IPS-18a (cell line): ENCODE measurements at regions not wholly inside any gene's neighbourhood (a gene's known extent, or its start where the extent isn't known, plus 50 kb on each side); places are given as distances from the start of the nearest gene placed in this dataset.
"Not testable (repeated sequence)": the region's sequence is repeated elsewhere in the genome, so short reads cannot be mapped to it uniquely, and the experiment has no call there.

Experiments
- H3K27ac ChIP-seq: one replicate; pipeline ENCODE4 v1.5.1; 2013; ENCODE audit warnings: low read length
- H3K27me3 ChIP-seq: one replicate; pipeline ENCODE4 v1.6.1; 2013; ENCODE audit warnings: mild to moderate bottlenecking, low read length; ENCODE audit not compliant: control insufficient read depth, insufficient read depth
- H3K36me3 ChIP-seq: one replicate; pipeline ENCODE4 v1.6.1; 2013; ENCODE audit warnings: low read depth, low read length; ENCODE audit not compliant: control insufficient read depth
- H3K4me1 ChIP-seq: one replicate; pipeline ENCODE4 v1.6.1; 2013; ENCODE audit warnings: low read depth, low read length; ENCODE audit not compliant: control insufficient read depth
- H3K4me3 ChIP-seq: one replicate; pipeline ENCODE4 v1.5.1; 2013; ENCODE audit warnings: low read length
- H3K9ac ChIP-seq: one replicate; pipeline ENCODE4 v1.6.1; 2013; ENCODE audit warnings: mild to moderate bottlenecking, low read length, moderate library complexity
- H3K9me3 ChIP-seq: one replicate; pipeline ENCODE4 v1.6.1; 2013; ENCODE audit warnings: low read depth, low read length; ENCODE audit not compliant: control insufficient read depth

GRCh38 chr10:42351745-42352144, 286.6 kb downstream of the ZNF33B start:
- H3K9me3 ChIP-seq = peaks cover 12% of the 10 kb centered on the region
- H3K27me3 ChIP-seq = no peaks in the 10 kb centered on the region
- no peaks in the 10 kb centered on the region for H3K4me1 ChIP-seq
- H3K27ac ChIP-seq = no peak overlapping the region
- no peak overlapping the region for H3K4me3 ChIP-seq
- H3K36me3 ChIP-seq = no peaks in the 10 kb centered on the region
- no peak overlapping the region for H3K9ac ChIP-seq

GRCh38 chr10:42336593-42337337, 301.6 kb downstream of the ZNF33B start:
- not testable (repeated sequence) for H3K9ac ChIP-seq, H3K36me3 ChIP-seq, H3K27ac ChIP-seq, H3K4me3 ChIP-seq, H3K4me1 ChIP-seq, H3K27me3 ChIP-seq
- H3K9me3 ChIP-seq = peaks cover 50% of the 10 kb centered on the region

GRCh38 chr10:42335653-42336296, 302.6 kb downstream of the ZNF33B start:
- not testable (repeated sequence) for H3K4me3 ChIP-seq, H3K27me3 ChIP-seq, H3K27ac ChIP-seq, H3K36me3 ChIP-seq, H3K9ac ChIP-seq, H3K4me1 ChIP-seq
- H3K9me3 ChIP-seq = peaks cover 51% of the 10 kb centered on the region

- Histone ChIP-seq H3K9me3 (peaks cover 97% of the 10 kb centered on the region), H3K36me3 (no peaks in the 10 kb centered on the region), H3K27me3 (no peaks in the 10 kb centered on the region), H3K27ac (no peak overlapping the region), H3K4me3 (no peak overlapping the region), H3K4me1 (no peaks in the 10 kb centered on the region), H3K9ac (no peak overlapping the region)
Measured at GRCh38 chr10:42304341-42304740, 334.0 kb downstream of the ZNF33B start.

GRCh38 chr10:42281896-42282295, 356.5 kb downstream of the ZNF33B start:
- not testable (repeated sequence) for H3K4me3 ChIP-seq, H3K36me3 ChIP-seq, H3K27me3 ChIP-seq, H3K27ac ChIP-seq, H3K9me3 ChIP-seq, H3K4me1 ChIP-seq, H3K9ac ChIP-seq

GRCh38 chr10:42269788-42270187, 368.6 kb downstream of the ZNF33B start:
- H3K4me3 ChIP-seq, H3K9ac ChIP-seq, H3K27ac ChIP-seq, H3K9me3 ChIP-seq, H3K27me3 ChIP-seq, H3K36me3 ChIP-seq, H3K4me1 ChIP-seq: not testable (repeated sequence)

- not testable (repeated sequence) for H3K9me3 ChIP-seq, H3K27me3 ChIP-seq, H3K4me3 ChIP-seq, H3K4me1 ChIP-seq, H3K9ac ChIP-seq, H3K27ac ChIP-seq, H3K36me3 ChIP-seq
Measured at GRCh38 chr10:42263259-42263658, 375.1 kb downstream of the ZNF33B start.

GRCh38 chr10:42243002-42243401, 395.4 kb downstream of the ZNF33B start:
- not testable (repeated sequence) for H3K27me3 ChIP-seq, H3K36me3 ChIP-seq, H3K4me1 ChIP-seq, H3K9me3 ChIP-seq, H3K9ac ChIP-seq, H3K27ac ChIP-seq, H3K4me3 ChIP-seq

- no peak overlapping the region for H3K9ac ChIP-seq
- H3K4me1 ChIP-seq = no peaks in the 10 kb centered on the region
- no peaks in the 10 kb centered on the region for H3K9me3 ChIP-seq
- H3K27me3 ChIP-seq = no peaks in the 10 kb centered on the region
- H3K4me3 ChIP-seq = no peak overlapping the region
- H3K36me3 ChIP-seq = no peaks in the 10 kb centered on the region
- no peak overlapping the region for H3K27ac ChIP-seq
Measured at GRCh38 chr10:42242135-42242805, 396.1 kb downstream of the ZNF33B start.

GRCh38 chr10:42236401-42236800, 402.0 kb downstream of the ZNF33B start:
- H3K4me3 ChIP-seq, H3K4me1 ChIP-seq, H3K27me3 ChIP-seq, H3K9me3 ChIP-seq, H3K9ac ChIP-seq, H3K27ac ChIP-seq, H3K36me3 ChIP-seq: not testable (repeated sequence)

- H3K36me3 ChIP-seq, H3K27ac ChIP-seq: not testable (repeated sequence)
Measured at GRCh38 chr10:42235736-42236135, 402.6 kb downstream of the ZNF33B start.

GRCh38 chr10:42235241-42235640, 403.1 kb downstream of the ZNF33B start:
- not testable (repeated sequence) for H3K27me3 ChIP-seq, H3K36me3 ChIP-seq, H3K4me3 ChIP-seq, H3K9me3 ChIP-seq, H3K9ac ChIP-seq, H3K27ac ChIP-seq, H3K4me1 ChIP-seq

More at GRCh38 chr10:42235736-42236135, 402.6 kb downstream of the ZNF33B start:
- H3K9me3 ChIP-seq, H3K4me1 ChIP-seq, H3K4me3 ChIP-seq, H3K27me3 ChIP-seq, H3K9ac ChIP-seq: not testable (repeated sequence)
